Tibial artery (tissue), 4 donors: ENCODE measurements at regions not wholly inside any gene's neighbourhood (a gene's known extent, or its start where the extent isn't known, plus 50 kb on each side); places are given as distances from the start of the nearest gene placed in this dataset.
"Not testable (repeated sequence)": the region's sequence is repeated elsewhere in the genome, so short reads cannot be mapped to it uniquely, and the experiment has no call there.

Experiments used
- DNase-seq, 2 donors: peaks; one replicate each; pipeline ENCODE4 v3.0.0-alpha.2; 2019
- H3K27ac ChIP-seq, 2 donors: fragments of 200-600 bp; sonication (generic) in 1 of 2; 1 replicate in 1 of 2; 2 replicates in 1 of 2; pipeline ENCODE4 v1.5.1; 2018 to 2019; ENCODE audit warnings: mild to moderate bottlenecking in 1 of 2
- H3K27me3 ChIP-seq, 2 donors: fragments of 200-600 bp; sonication (generic) in 1 of 2; one replicate each; pipeline versions ENCODE4 v1.5.1 to v1.6.0; 2016 to 2019
- H3K36me3 ChIP-seq, 3 donors: fragments of 200-600 bp; sonication (generic) in 2 of 3; one replicate each; pipeline ENCODE4 v1.5.1; 2016 to 2019; ENCODE audit warnings: mild to moderate bottlenecking in 2 of 3
- H3K4me1 ChIP-seq, 4 donors: fragments of 200-600 bp; sonication (generic) in 2 of 4; 1 replicate in 3 of 4; 2 replicates in 1 of 4; pipeline ENCODE4 v1.5.1; 2016 to 2019
- H3K4me3 ChIP-seq, 2 donors: fragments of 200-600 bp; sonication (generic) in 1 of 2; 1 replicate in 1 of 2; 2 replicates in 1 of 2; pipeline ENCODE4 v1.5.1; 2018 to 2019; ENCODE audit warnings: mild to moderate bottlenecking in 2 of 2
- H3K9me3 ChIP-seq, 3 donors: fragments of 200-600 bp; sonication (generic) in 1 of 3; one replicate each; pipeline ENCODE4 v1.5.1; 2016 to 2019
- CTCF ChIP-seq, 2 experiments: fragments of 200-600 bp in 1 of 2; fragments of 450-650 bp in 1 of 2; IDR thresholded peaks; one replicate each; pipeline ENCODE4 v1.5.1; 2017 to 2019; ENCODE audit warnings: antibody characterized with exemption in 2 of 2, mild to moderate bottlenecking in 1 of 2, moderate library complexity in 1 of 2
- intact Hi-C: fragments of 100-400 bp; cut with DNase I; formaldehyde crosslinking; loops from one replicate; pipeline ENCODE4 v1.15.0; 2023; ENCODE audit warnings: low total_unique reads

- TF ChIP-seq CTCF (IDR thresholded peaks at IDR 0.05), result no peak
- Histone ChIP-seq H3K4me3 (no peak overlapping the region), H3K27ac (no peak overlapping the region), H3K27me3 (no peaks in the 10 kb centered on the region), H3K4me1 (no peaks in the 10 kb centered on the region), H3K9me3 (no peaks in the 10 kb centered on the region), H3K36me3 (no peaks in the 10 kb centered on the region)
- intact Hi-C loops, result no loop called here
- no peak for DNase-seq
Measured at GRCh38 chr11:37978647-37979046, 1380.6 kb upstream of the RAG2 start.

- H3K27ac ChIP-seq, result no peak overlapping the region
- no peak overlapping the region for H3K4me3 ChIP-seq
- H3K4me1 ChIP-seq, result no peaks in the 10 kb centered on the region
- no peaks in the 10 kb centered on the region for H3K36me3 ChIP-seq
- DNase-seq, result no peak
- H3K27me3 ChIP-seq, result no peaks in the 10 kb centered on the region
- intact Hi-C loops, result no loop called here
- no peak for TF ChIP-seq CTCF (IDR thresholded peaks at IDR 0.05)
- H3K9me3 ChIP-seq, result no peaks in the 10 kb centered on the region
Measured at GRCh38 chr11:37973941-37974340, 1375.9 kb upstream of the RAG2 start.

GRCh38 chr11:37972691-37973090 is 1374.7 kb upstream of the RAG2 start:
- Histone ChIP-seq H3K4me3 (no peak overlapping the region), H3K9me3 (no peaks in the 10 kb centered on the region), H3K36me3 (no peaks in the 10 kb centered on the region), H3K27ac (no peak overlapping the region), H3K4me1 (no peaks in the 10 kb centered on the region), H3K27me3 (no peaks in the 10 kb centered on the region)
- DNase-seq, result no peak
- intact Hi-C loops, result no loop called here
- TF ChIP-seq CTCF (IDR thresholded peaks at IDR 0.05), result no peak

GRCh38 chr11:37969336-37969735 is 1371.3 kb upstream of the RAG2 start:
- intact Hi-C loops, DNase-seq, H3K27ac ChIP-seq, H3K9me3 ChIP-seq, H3K27me3 ChIP-seq, H3K4me1 ChIP-seq, H3K4me3 ChIP-seq, H3K36me3 ChIP-seq: not testable (repeated sequence)

GRCh38 chr11:37968148-37968547 is 1370.1 kb upstream of the RAG2 start:
- H3K36me3 ChIP-seq, result no peaks in the 10 kb centered on the region
- H3K27ac ChIP-seq, result no peak overlapping the region
- no peaks in the 10 kb centered on the region for H3K4me1 ChIP-seq
- intact Hi-C loops, result no loop called here
- no peak overlapping the region for H3K4me3 ChIP-seq
- no peaks in the 10 kb centered on the region for H3K9me3 ChIP-seq
- no peak for TF ChIP-seq CTCF (IDR thresholded peaks at IDR 0.05)
- no peak for DNase-seq
- H3K27me3 ChIP-seq, result no peaks in the 10 kb centered on the region

GRCh38 chr11:37967635-37968034 is 1369.6 kb upstream of the RAG2 start:
- H3K9me3 ChIP-seq, result no peaks in the 10 kb centered on the region
- no peaks in the 10 kb centered on the region for H3K27me3 ChIP-seq
- no peaks in the 10 kb centered on the region for H3K36me3 ChIP-seq
- no peaks in the 10 kb centered on the region for H3K4me1 ChIP-seq
- H3K4me3 ChIP-seq, result no peak overlapping the region
- intact Hi-C loops, result no loop called here
- DNase-seq, result no peak
- no peak overlapping the region for H3K27ac ChIP-seq
- no peak for TF ChIP-seq CTCF (IDR thresholded peaks at IDR 0.05)
